Neural cell (in vitro differentiated cells): ENCODE measurements at regions not wholly inside any gene's neighbourhood (a gene's known extent, or its start where the extent isn't known, plus 50 kb on each side); places are given as distances from the start of the nearest gene placed in this dataset.

Experiments
- EP300 ChIP-seq: fragments of 450-650 bp; conservative IDR thresholded peaks from 2 replicates; pipeline ENCODE4 v1.6.1; 2014; ENCODE audit warnings: antibody characterized with exemption, mild to moderate bottlenecking, moderate library complexity; ENCODE audit not compliant: poor library complexity, severe bottlenecking
- TF ChIP-seq, protein P1 (sequence below): fragments of 450-650 bp; IDR thresholded peaks from 2 replicates; pipeline ENCODE4 v1.5.1; 2014; ENCODE audit warnings: antibody characterized with exemption, mild to moderate bottlenecking, moderate library complexity; ENCODE audit not compliant: poor library complexity, severe bottlenecking

DNA sequence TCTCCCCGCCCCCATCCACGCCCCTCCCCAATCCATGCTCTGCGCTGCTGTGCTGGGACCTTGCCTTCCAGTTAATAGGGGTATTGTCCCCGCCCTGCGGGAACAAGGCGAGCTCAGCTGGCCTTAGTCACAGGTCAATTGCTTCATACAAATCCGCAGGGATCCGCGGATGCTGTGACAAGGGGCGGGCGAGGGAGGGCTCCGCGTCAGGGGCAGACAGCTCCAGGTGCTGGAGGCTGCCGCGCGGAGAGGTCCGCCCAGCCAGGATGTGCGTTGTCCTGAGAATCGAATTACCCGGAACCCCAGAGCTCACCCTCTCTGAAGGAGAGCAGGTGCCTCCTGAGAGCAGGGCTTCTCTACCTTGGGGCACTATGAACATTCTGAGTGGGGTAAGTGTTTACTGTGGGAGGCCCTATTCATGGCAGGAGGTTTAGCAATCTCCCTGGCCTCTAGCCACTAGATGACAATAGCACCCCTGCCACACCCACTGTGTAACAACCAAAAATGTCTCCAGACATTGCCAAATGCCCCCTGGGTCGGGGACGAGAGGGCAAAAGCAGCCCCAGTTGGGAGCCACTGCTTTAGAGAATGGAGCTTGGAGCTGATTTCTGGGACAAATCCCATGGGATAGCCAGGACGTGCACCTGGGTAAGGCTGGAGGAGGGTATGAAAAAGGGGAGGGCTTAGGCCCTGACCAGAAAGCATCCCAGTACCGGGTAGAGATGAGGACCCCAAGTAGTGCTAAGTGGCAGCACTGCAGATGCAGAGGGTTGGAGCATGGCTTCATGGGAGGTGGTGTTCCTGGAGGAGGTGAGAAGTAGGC, 138.2 kb downstream of the CYLD start:
- TF ChIP-seq, protein P1, sequence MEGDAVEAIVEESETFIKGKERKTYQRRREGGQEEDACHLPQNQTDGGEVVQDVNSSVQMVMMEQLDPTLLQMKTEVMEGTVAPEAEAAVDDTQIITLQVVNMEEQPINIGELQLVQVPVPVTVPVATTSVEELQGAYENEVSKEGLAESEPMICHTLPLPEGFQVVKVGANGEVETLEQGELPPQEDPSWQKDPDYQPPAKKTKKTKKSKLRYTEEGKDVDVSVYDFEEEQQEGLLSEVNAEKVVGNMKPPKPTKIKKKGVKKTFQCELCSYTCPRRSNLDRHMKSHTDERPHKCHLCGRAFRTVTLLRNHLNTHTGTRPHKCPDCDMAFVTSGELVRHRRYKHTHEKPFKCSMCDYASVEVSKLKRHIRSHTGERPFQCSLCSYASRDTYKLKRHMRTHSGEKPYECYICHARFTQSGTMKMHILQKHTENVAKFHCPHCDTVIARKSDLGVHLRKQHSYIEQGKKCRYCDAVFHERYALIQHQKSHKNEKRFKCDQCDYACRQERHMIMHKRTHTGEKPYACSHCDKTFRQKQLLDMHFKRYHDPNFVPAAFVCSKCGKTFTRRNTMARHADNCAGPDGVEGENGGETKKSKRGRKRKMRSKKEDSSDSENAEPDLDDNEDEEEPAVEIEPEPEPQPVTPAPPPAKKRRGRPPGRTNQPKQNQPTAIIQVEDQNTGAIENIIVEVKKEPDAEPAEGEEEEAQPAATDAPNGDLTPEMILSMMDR: no peak
- TF ChIP-seq EP300: no peak
